Osteocyte (in vitro differentiated cells): ENCODE measurements at regions not wholly inside any gene's neighbourhood (a gene's known extent, or its start where the extent isn't known, plus 50 kb on each side); places are given as distances from the start of the nearest gene placed in this dataset.

Experiments
- DNase-seq: peaks from one replicate; pipeline ENCODE4 v3.0.0; 2021; ENCODE audit warnings: mixed read lengths; ENCODE audit not compliant: unreplicated experiment; ENCODE audit errors: extremely low spot score
- H3K27ac Mint-ChIP-seq: one replicate; pipeline ENCODE4 v1.8.0; 2021; ENCODE audit warnings: mild to moderate bottlenecking, mixed read lengths; ENCODE audit not compliant: unreplicated experiment
- H3K27me3 Mint-ChIP-seq: one replicate; pipeline ENCODE4 v1.8.0; 2021; ENCODE audit warnings: mixed read lengths; ENCODE audit not compliant: unreplicated experiment
- H3K36me3 Mint-ChIP-seq: one replicate; pipeline ENCODE4 v1.8.0; 2021; ENCODE audit warnings: mixed read lengths; ENCODE audit not compliant: unreplicated experiment
- H3K4me1 Mint-ChIP-seq: one replicate; pipeline ENCODE4 v1.8.0; 2021; ENCODE audit warnings: mixed read lengths; ENCODE audit not compliant: unreplicated experiment
- H3K4me3 Mint-ChIP-seq: one replicate; pipeline ENCODE4 v1.8.0; 2021; ENCODE audit warnings: mild to moderate bottlenecking, moderate library complexity, mixed read lengths; ENCODE audit not compliant: unreplicated experiment
- H3K9me3 Mint-ChIP-seq: one replicate; pipeline ENCODE4 v1.8.0; 2021; ENCODE audit warnings: mixed read lengths; ENCODE audit not compliant: unreplicated experiment
- CTCF ChIP-seq: fragments of 200-600 bp; sonication (generic); IDR thresholded peaks from 2 replicates; pipeline ENCODE4 v1.5.0; 2021; ENCODE audit warnings: antibody characterized with exemption, mild to moderate bottlenecking, moderate library complexity

- peaks cover 7% of the 10 kb centered on the region for H3K27me3 Mint-ChIP-seq
- H3K4me1 Mint-ChIP-seq, result peaks cover 9% of the 10 kb centered on the region
- no peaks in the 10 kb centered on the region for H3K36me3 Mint-ChIP-seq
- no peak overlapping the region for H3K27ac Mint-ChIP-seq
- no peak for DNase-seq
- H3K9me3 Mint-ChIP-seq, result no peaks in the 10 kb centered on the region
- no peak overlapping the region for H3K4me3 Mint-ChIP-seq
- TF ChIP-seq CTCF, result no peak
Measured at GRCh38 chr2:173751245-173751975, 213.8 kb downstream of the SP3 start.

GRCh38 chr2:173752152-173752551 is 213.0 kb downstream of the SP3 start:
- H3K27me3 Mint-ChIP-seq, result peaks cover 7% of the 10 kb centered on the region
- H3K9me3 Mint-ChIP-seq, result no peaks in the 10 kb centered on the region
- DNase-seq, result no peak
- no peaks in the 10 kb centered on the region for H3K36me3 Mint-ChIP-seq
- TF ChIP-seq CTCF, result peak; percentile 59
- H3K27ac Mint-ChIP-seq, result no peak overlapping the region
- peaks cover 9% of the 10 kb centered on the region for H3K4me1 Mint-ChIP-seq
- H3K4me3 Mint-ChIP-seq, result no peak overlapping the region

GRCh38 chr2:173753441-173753840 is 211.7 kb downstream of the SP3 start:
- H3K36me3 Mint-ChIP-seq, result no peaks in the 10 kb centered on the region
- H3K27me3 Mint-ChIP-seq, result peaks cover 7% of the 10 kb centered on the region
- H3K9me3 Mint-ChIP-seq, result no peaks in the 10 kb centered on the region
- no peak for DNase-seq
- H3K4me1 Mint-ChIP-seq, result peaks cover 9% of the 10 kb centered on the region
- TF ChIP-seq CTCF, result no peak
- H3K4me3 Mint-ChIP-seq, result no peak overlapping the region
- no peak overlapping the region for H3K27ac Mint-ChIP-seq

- Mint-ChIP-seq H3K27me3 (peaks cover 8% of the 10 kb centered on the region), H3K4me3 (no peak overlapping the region), H3K4me1 (peaks cover 9% of the 10 kb centered on the region), H3K36me3 (no peaks in the 10 kb centered on the region), H3K27ac (no peak overlapping the region), H3K9me3 (no peaks in the 10 kb centered on the region)
- no peak for DNase-seq
- TF ChIP-seq CTCF, result no peak
Measured at GRCh38 chr2:173754165-173754564, 211.0 kb downstream of the SP3 start.

- no peaks in the 10 kb centered on the region for H3K36me3 Mint-ChIP-seq
- no peaks in the 10 kb centered on the region for H3K9me3 Mint-ChIP-seq
- H3K27ac Mint-ChIP-seq, result no peak overlapping the region
- peaks cover 7% of the 10 kb centered on the region for H3K4me1 Mint-ChIP-seq
- no peak for DNase-seq
- TF ChIP-seq CTCF, result no peak
- H3K4me3 Mint-ChIP-seq, result no peak overlapping the region
- H3K27me3 Mint-ChIP-seq, result peaks cover 8% of the 10 kb centered on the region
Measured at GRCh38 chr2:173754837-173755236, 210.3 kb downstream of the SP3 start.
